A549 (cell line): ENCODE measurements at regions not wholly inside any gene's neighbourhood (a gene's known extent, or its start where the extent isn't known, plus 50 kb on each side); places are given as distances from the start of the nearest gene placed in this dataset.

Experiments used
- ATAC-seq, 2 experiments: fragments of 200-7000 bp in 1 of 2; fragments of >200 bp in 1 of 2; cut with Nextera tagmentation in 1 of 2; cut with Tn5 transposase in 1 of 2; 3 replicates each; pipeline versions ENCODE4 v1.8.0 to v1.9.1; 2018 to 2020; ENCODE audit warnings: mild to moderate bottlenecking in 1 of 2, moderate library complexity in 1 of 2
- CTCF ChIA-PET: fragments of 300-600 bp; sonication (Branson Sonifier 250); formaldehyde crosslinking; extraction: SDS; loops from one replicate; lab custom pipeline; 2021; ENCODE audit warnings: antibody characterized with exemption, inconsistent platforms; lab: Yijun Ruan, JAX
- POLR2A ChIA-PET: fragments of 350-600 bp; formaldehyde crosslinking; extraction: SDS; loops from one replicate; lab custom pipeline; 2021; ENCODE audit warnings: antibody characterized with exemption, inconsistent platforms; lab: Yijun Ruan, JAX
- DNase-seq, 2 experiments: peaks; one replicate each; pipeline versions ENCODE4 v3.0.0 to v3.0.0-alpha.2; 2011 to 2016; ENCODE audit warnings: low read depth in 1 of 2, low spot score in 1 of 2
- FAIRE-seq: peaks from 2 replicates; lab custom pipeline; 2011; peaks lifted over from hg19 to GRCh38; lab: Jason Lieb, UNC
- H3K27ac ChIP-seq, 2 experiments: fragments of >200 bp; sonication (Bioruptor Twin); formaldehyde crosslinking; 3 replicates each; pipeline ENCODE4 v1.5.1; 2016 to 2017
- H3K4me1 ChIP-seq: fragments of >200 bp; sonication (Bioruptor Twin); formaldehyde crosslinking; 3 replicates; pipeline ENCODE4 v1.6.1; 2016
- H3K4me2 ChIP-seq: fragments of >200 bp; sonication (Bioruptor Twin); formaldehyde crosslinking; 3 replicates; pipeline ENCODE4 v1.6.1; 2016
- H3K4me3 ChIP-seq: fragments of >200 bp; sonication (Bioruptor Twin); formaldehyde crosslinking; 3 replicates; pipeline ENCODE4 v1.5.1; 2016
- H3K9me3 ChIP-seq: fragments of >200 bp; sonication (Bioruptor Twin); formaldehyde crosslinking; 3 replicates; pipeline ENCODE4 v1.6.1; 2016
- ATOH8 ChIP-seq: fragments of 250-450 bp; sonication (Bioruptor Pico); IDR thresholded peaks from 2 replicates; pipeline ENCODE4 v1.5.0; 2020; ENCODE audit warnings: low read depth, mild to moderate bottlenecking, moderate library complexity
- BHLHE40 ChIP-seq: IDR thresholded peaks from 2 replicates; pipeline ENCODE4 v1.6.1; 2012; ENCODE audit warnings: low read depth, low read length, inconsistent platforms
- CBX2 ChIP-seq: fragments of 200-600 bp; sonication (generic); IDR thresholded peaks from 2 replicates; pipeline ENCODE4 v1.6.1; 2016; ENCODE audit warnings: low read depth, mild to moderate bottlenecking, borderline replicate concordance
- CBX8 ChIP-seq: fragments of 200-600 bp; sonication (generic); IDR thresholded peaks from 2 replicates; pipeline ENCODE4 v1.6.1; 2016
- ESRRA ChIP-seq: fragments of 150-350 bp; IDR thresholded peaks from 2 replicates; pipeline ENCODE4 v1.6.1; 2014; ENCODE audit warnings: mild to moderate bottlenecking, low read length, borderline replicate concordance
- FOSL2 ChIP-seq, 2 experiments: fragments of 450-650 bp in 1 of 2; fragments of >200 bp in 1 of 2; sonication (Bioruptor Twin) in 1 of 2; formaldehyde crosslinking; IDR thresholded peaks; 2 replicates each; pipeline versions ENCODE4 v1.5.0 to v1.6.1; 2016 to 2020; ENCODE audit warnings: mild to moderate bottlenecking in 1 of 2, moderate library complexity in 1 of 2
- GATA3 ChIP-seq: IDR thresholded peaks from 2 replicates; pipeline ENCODE4 v1.6.1; 2012; ENCODE audit warnings: borderline replicate concordance
- HOXB13 ChIP-seq: fragments of 250-450 bp; sonication (Bioruptor Pico); IDR thresholded peaks from 2 replicates; pipeline ENCODE4 v1.5.0; 2020; ENCODE audit warnings: low read depth, mild to moderate bottlenecking, moderate library complexity
- JUNB ChIP-seq: fragments of >200 bp; sonication (Bioruptor Twin); formaldehyde crosslinking; IDR thresholded peaks from 2 replicates; pipeline ENCODE4 v1.6.1; 2016
- MAX ChIP-seq: IDR thresholded peaks from 2 replicates; pipeline ENCODE4 v1.6.1; 2012
- NR3C1 ChIP-seq: fragments of >200 bp; sonication (Bioruptor Twin); formaldehyde crosslinking; IDR thresholded peaks from 3 replicates; pipeline ENCODE4 v1.6.1; 2017
- POLR2A ChIP-seq: IDR thresholded peaks from 2 replicates; pipeline ENCODE4 v1.6.1; 2012; ENCODE audit warnings: mild to moderate bottlenecking, low read length
- POLR2AphosphoS2 ChIP-seq: conservative IDR thresholded peaks from 2 replicates; pipeline ENCODE4 v1.6.1; 2012; ENCODE audit warnings: low read length, improper control_type of control experiment, inconsistent platforms
- RNF2 ChIP-seq: fragments of 200-600 bp; sonication (generic); IDR thresholded peaks from 2 replicates; pipeline ENCODE4 v1.6.1; 2016; ENCODE audit warnings: low read depth, mild to moderate bottlenecking, antibody characterized with exemption, moderate library complexity, borderline replicate concordance
- SREBF2 ChIP-seq: fragments of 450-650 bp; IDR thresholded peaks from 2 replicates; pipeline ENCODE4 v1.6.1; 2014; ENCODE audit warnings: mild to moderate bottlenecking, moderate library complexity
- WGBS: methylation state at CpG from one replicate; pipeline ENCODE4 v1.1.6; 2017; ENCODE audit errors: missing lambda C conversion rate; 5-methylcytosine and 5-hydroxymethylcytosine counted together

- TF ChIP-seq CBX2 (no peak), BHLHE40 (no peak)
These were observed 260.2 kb upstream of the COL3A1 start (continued) for GRCh38 chr2:188713961-188714360.

GRCh38 chr2:188720811-188721605 lies 253.2 kb upstream of the COL3A1 start:
- no peak for FAIRE-seq
- POLR2A ChIA-PET = no interaction called here
- no peak for ATAC-seq
- TF ChIP-seq ATOH8 (CRISPR knock-in tag) (no peak), HOXB13 (CRISPR knock-in tag) (no peak), RNF2 (no peak), SREBF2 (no peak), MAX (no peak), CBX8 (no peak), NR3C1 (no peak), GATA3 (no peak), POLR2AphosphoS2 (no peak), JUNB (no peak)
- WGBS = 62% methylated on average over 2 of the region's 2 CpGs
- Histone ChIP-seq H3K4me2 (no peak overlapping the region), H3K27ac (no peak overlapping the region), H3K4me3 (no peak overlapping the region), H3K4me1 (no peaks in the 10 kb centered on the region), H3K9me3 (no peaks in the 10 kb centered on the region)
- CTCF ChIA-PET = no interaction called here
- DNase-seq = no peak

GRCh38 chr2:188721784-188722183 lies 252.4 kb upstream of the COL3A1 start:
- H3K4me2 ChIP-seq = no peak overlapping the region
- TF ChIP-seq ESRRA (no peak), POLR2A (no peak)
- no peak overlapping the region for H3K27ac ChIP-seq
- H3K4me3 ChIP-seq = no peak overlapping the region
- DNase-seq (no peak), FAIRE-seq (no peak), ATAC-seq (no peak)
- ChIA-PET POLR2A (no interaction called here), CTCF (no interaction called here)
- WGBS = 64% methylated on average over 3 of the region's 3 CpGs
- no peaks in the 10 kb centered on the region for H3K9me3 ChIP-seq
- no peaks in the 10 kb centered on the region for H3K4me1 ChIP-seq

GRCh38 chr2:188725746-188726360 lies 248.3 kb upstream of the COL3A1 start:
- WGBS = 51% methylated on average over 3 of the region's 3 CpGs
- Histone ChIP-seq H3K27ac (no peak overlapping the region), H3K9me3 (no peaks in the 10 kb centered on the region), H3K4me1 (no peaks in the 10 kb centered on the region), H3K4me2 (no peak overlapping the region), H3K4me3 (no peak overlapping the region)
- ATAC-seq = no peak
- ChIA-PET CTCF (no interaction called here), POLR2A (no interaction called here)
- DNase-seq = no peak
- TF ChIP-seq FOSL2 (IDR thresholded peaks at IDR 0.05) (no peak), FOSL2 (CRISPR knock-in tag; IDR thresholded peaks at IDR 0.05) (peak; percentile 56), MAX (no peak)
- FAIRE-seq = no peak

GRCh38 chr2:188726626-188727247 lies 247.4 kb upstream of the COL3A1 start:
- Histone ChIP-seq H3K9me3 (no peaks in the 10 kb centered on the region), H3K4me3 (no peak overlapping the region), H3K4me1 (no peaks in the 10 kb centered on the region), H3K27ac (no peak overlapping the region), H3K4me2 (no peak overlapping the region)
- WGBS = 60% methylated on average over 3 of the region's 3 CpGs
- ChIA-PET CTCF (no interaction called here), POLR2A (no interaction called here)
- ATAC-seq (no peak), FAIRE-seq (no peak), DNase-seq (no peak)
- TF ChIP-seq POLR2AphosphoS2 (no peak), HOXB13 (CRISPR knock-in tag) (no peak)
